ENCODE measurements at regions not wholly inside any gene's neighbourhood (a gene's known extent, or its start where the extent isn't known, plus 50 kb on each side); places are given as distances from the start of the nearest gene placed in this dataset.

GRCh38 chr7:23913016-23913415, 203.0 kb downstream of the STK31 start:
- no peak for TF ChIP-seq CTCF (conservative IDR thresholded peaks at IDR 0.05)
- WGBS, 2 experiments (ENCODE audit: insufficient coverage in 1 of 2, insufficient read length in 1 of 2), result 87% methylated on average over 2 of the region's 2 CpGs; no CpG with 5 or more reads in 1 of the 2 experiments
- Mint-ChIP-seq H3K4me1 (peaks cover 5% of the 10 kb centered on the region), H3K9me3 (peaks cover 15% of the 10 kb centered on the region), H3K27me3 (ENCODE audit: insufficient read depth) (peaks cover 2% of the 10 kb centered on the region), H3K27ac (no peak overlapping the region), H3K36me3 (ENCODE audit: low read depth) (no peaks in the 10 kb centered on the region), H3K4me3 (no peak overlapping the region)
- H3K9ac ChIP-seq (ENCODE audit: extremely low read depth, low read length, poor library complexity, severe bottlenecking), result no peak overlapping the region
- no peaks in the 10 kb centered on the region for H3K4me1 ChIP-seq (ENCODE audit: control insufficient read depth, insufficient read depth, low read length)
- no peaks in the 10 kb centered on the region for H3K36me3 ChIP-seq (ENCODE audit: control insufficient read depth, insufficient read depth, low read length)
- H3K27ac ChIP-seq (ENCODE audit: low read depth, low read length), result no peak overlapping the region
- no peak overlapping the region for H3K4me3 ChIP-seq (ENCODE audit: low read length)
- H3K27me3 ChIP-seq (ENCODE audit: control insufficient read depth, insufficient read depth, low read length, poor library complexity, severe bottlenecking), result no peaks in the 10 kb centered on the region
- H3K9me3 ChIP-seq (ENCODE audit: control insufficient read depth, low read length), result peaks cover 8% of the 10 kb centered on the region
- no peak for DNase-seq

- Histone ChIP-seq H3K4me1 (ENCODE audit: control insufficient read depth, insufficient read depth, low read length) (no peaks in the 10 kb centered on the region), H3K4me3 (ENCODE audit: low read length) (no peak overlapping the region), H3K27ac (ENCODE audit: low read depth, low read length) (no peak overlapping the region), H3K36me3 (ENCODE audit: control insufficient read depth, insufficient read depth, low read length) (no peaks in the 10 kb centered on the region), H3K27me3 (ENCODE audit: control insufficient read depth, insufficient read depth, low read length, poor library complexity, severe bottlenecking) (no peaks in the 10 kb centered on the region), H3K9ac (ENCODE audit: extremely low read depth, low read length, poor library complexity, severe bottlenecking) (no peak overlapping the region), H3K9me3 (ENCODE audit: control insufficient read depth, low read length) (peaks cover 8% of the 10 kb centered on the region)
- no peak for DNase-seq
- Mint-ChIP-seq H3K4me3 (no peak overlapping the region), H3K27me3 (ENCODE audit: insufficient read depth) (peaks cover 7% of the 10 kb centered on the region), H3K9me3 (peaks cover 15% of the 10 kb centered on the region), H3K36me3 (ENCODE audit: low read depth) (no peaks in the 10 kb centered on the region), H3K4me1 (peaks cover 5% of the 10 kb centered on the region), H3K27ac (no peak overlapping the region)
- WGBS, 2 experiments (ENCODE audit: insufficient coverage in 1 of 2, insufficient read length in 1 of 2), result 90 to 91% methylated on average over 5 of the region's 5 CpGs
- TF ChIP-seq CTCF (conservative IDR thresholded peaks at IDR 0.05), result no peak
These were observed 205.2 kb downstream of the STK31 start for GRCh38 chr7:23915236-23915635.

- Histone ChIP-seq H3K36me3 (ENCODE audit: control insufficient read depth, insufficient read depth, low read length) (no peaks in the 10 kb centered on the region), H3K9ac (ENCODE audit: extremely low read depth, low read length, poor library complexity, severe bottlenecking) (no peak overlapping the region), H3K27me3 (ENCODE audit: control insufficient read depth, insufficient read depth, low read length, poor library complexity, severe bottlenecking) (no peaks in the 10 kb centered on the region), H3K9me3 (ENCODE audit: control insufficient read depth, low read length) (peaks cover 1% of the 10 kb centered on the region), H3K4me3 (ENCODE audit: low read length) (no peak overlapping the region), H3K27ac (ENCODE audit: low read depth, low read length) (no peak overlapping the region), H3K4me1 (ENCODE audit: control insufficient read depth, insufficient read depth, low read length) (no peaks in the 10 kb centered on the region)
- peaks cover 5% of the 10 kb centered on the region for H3K9me3 Mint-ChIP-seq
- TF ChIP-seq CTCF (conservative IDR thresholded peaks at IDR 0.05), result no peak
- H3K36me3 Mint-ChIP-seq (ENCODE audit: low read depth), result no peaks in the 10 kb centered on the region
- H3K27me3 Mint-ChIP-seq (ENCODE audit: insufficient read depth), result peaks cover 5% of the 10 kb centered on the region
- no peak overlapping the region for H3K27ac Mint-ChIP-seq
- no peak overlapping the region for H3K4me3 Mint-ChIP-seq
- peaks cover 5% of the 10 kb centered on the region for H3K4me1 Mint-ChIP-seq
- no peak for DNase-seq
These were observed 208.3 kb downstream of the STK31 start for GRCh38 chr7:23918286-23918685.
